HepG2 (cell line): ENCODE measurements at regions not wholly inside any gene's neighbourhood (a gene's known extent, or its start where the extent isn't known, plus 50 kb on each side); places are given as distances from the start of the nearest gene placed in this dataset.

Experiments used
- ATAC-seq: fragments of 200-7000 bp; cut with Tn5 transposase; 3 replicates; pipeline ENCODE4 v1.9.1; 2020; ENCODE audit warnings: mild to moderate bottlenecking, moderate library complexity
- BruUV-seq: library from RNA; stranded (reverse); fragments of 400-500 nt; replicated peaks from 2 replicates; lab custom pipeline; 2021; lab: Mats Ljungman, UMichigan
- CTCF ChIA-PET: fragments of 300-600 bp; formaldehyde crosslinking; extraction: SDS; loops from one replicate; lab custom pipeline; 2021; ENCODE audit warnings: low total read pairs, inconsistent platforms, low intra/inter-chr PET ratio; lab: Yijun Ruan, JAX
- POLR2A ChIA-PET: fragments of 350-600 bp; sonication (Branson Sonifier 250); formaldehyde crosslinking; loops from one replicate; lab custom pipeline; 2020; ENCODE audit warnings: antibody characterized with exemption, inconsistent platforms; lab: Yijun Ruan, JAX
- DNase-seq: peaks from one replicate; pipeline ENCODE4 v3.0.0-alpha.2; 2015; ENCODE audit warnings: low spot score
- FAIRE-seq: peaks from 3 replicates; lab custom pipeline; 2011; peaks lifted over from hg19 to GRCh38; lab: Jason Lieb, UNC
- H2AFZ ChIP-seq: one replicate; pipeline ENCODE4 v1.6.1; 2011; ENCODE audit warnings: low read length, inconsistent platforms
- H3K27ac ChIP-seq: fragments of 300-600 bp; 3 replicates; pipeline ENCODE4 v1.8.0; 2011; ENCODE audit warnings: mixed run types, mild to moderate bottlenecking, mixed read lengths, low read length, inconsistent platforms; ENCODE audit not compliant: insufficient read depth; ENCODE audit errors: extremely low read length
- H3K27me3 ChIP-seq, 2 experiments: fragments of 200-600 bp in 1 of 2; 2 replicates in 1 of 2; 3 replicates in 1 of 2; pipeline versions ENCODE4 v1.6.0 to v1.8.0; 2011; ENCODE audit warnings: low read length in 2 of 2, mild to moderate bottlenecking in 2 of 2, moderate library complexity in 2 of 2, inconsistent platforms in 1 of 2; ENCODE audit not compliant: insufficient read depth in 2 of 2, control insufficient read depth in 1 of 2
- H3K36me3 ChIP-seq, 2 experiments: fragments of 200-600 bp in 1 of 2; replicated peaks in 1 of 2; 2 replicates in 1 of 2; 3 replicates in 1 of 2; pipeline versions ENCODE4 v1.5.1 to v1.8.0; 2011; ENCODE audit warnings: low read length in 2 of 2, inconsistent platforms in 1 of 2; ENCODE audit not compliant: insufficient read depth in 2 of 2, control insufficient read depth in 1 of 2
- H3K4me1 ChIP-seq: 2 replicates; pipeline ENCODE4 v1.5.1; 2012; ENCODE audit warnings: low read length, inconsistent platforms; ENCODE audit not compliant: insufficient read depth
- H3K4me2 ChIP-seq: 2 replicates; pipeline ENCODE4 v1.6.0; 2011; ENCODE audit warnings: low read depth, low read length, inconsistent platforms
- H3K4me3 ChIP-seq, 3 experiments: fragments of 200-600 bp in 1 of 3; sonication (generic), shearing (Covaris generic) in 1 of 3; replicated peaks in 1 of 3; 2 replicates each; pipeline ENCODE4 v1.5.1; 2011 to 2016; ENCODE audit warnings: low read length in 3 of 3, inconsistent platforms in 2 of 3, low read depth in 2 of 3, mild to moderate bottlenecking in 2 of 3, control low read depth in 1 of 3, mixed read lengths in 1 of 3; ENCODE audit not compliant: insufficient read depth in 1 of 3
- H3K79me2 ChIP-seq: one replicate; pipeline ENCODE4 v1.6.1; 2011; ENCODE audit warnings: low read length, inconsistent platforms; ENCODE audit not compliant: insufficient read depth
- H3K9ac ChIP-seq: 2 replicates; pipeline ENCODE4 v1.6.0; 2011; ENCODE audit warnings: mild to moderate bottlenecking, low read depth, low read length, inconsistent platforms; ENCODE audit not compliant: insufficient read depth
- H3K9me3 ChIP-seq: 2 replicates; pipeline ENCODE4 v1.5.1; 2012; ENCODE audit warnings: mild to moderate bottlenecking, low read length
- H4K20me1 ChIP-seq: 2 replicates; pipeline ENCODE4 v1.6.0; 2011; ENCODE audit warnings: inconsistent platforms, mild to moderate bottlenecking, low read length, moderate library complexity; ENCODE audit not compliant: insufficient read depth
- ELF4 ChIP-seq: sonication (generic); formaldehyde crosslinking; IDR thresholded peaks from 2 replicates; pipeline ENCODE4 v1.5.0; 2020; ENCODE audit warnings: missing genetic modification reagents, mild to moderate bottlenecking, moderate library complexity, borderline replicate concordance
- GTF3A ChIP-seq: sonication (generic); formaldehyde crosslinking; conservative IDR thresholded peaks from 2 replicates; pipeline ENCODE4 v1.4.0; 2020; ENCODE audit warnings: mild to moderate bottlenecking, missing genetic modification reagents
- HES4 ChIP-seq: sonication (generic); formaldehyde crosslinking; IDR thresholded peaks from 2 replicates; pipeline ENCODE4 v1.9.0; 2021; ENCODE audit warnings: mild to moderate bottlenecking, missing genetic modification reagents, borderline replicate concordance
- HNF1B ChIP-seq: sonication (generic); formaldehyde crosslinking; IDR thresholded peaks from 2 replicates; pipeline ENCODE4 v1.5.1; 2020; ENCODE audit warnings: mild to moderate bottlenecking, moderate library complexity, missing genetic modification reagents
- KDM4B ChIP-seq: sonication (generic); formaldehyde crosslinking; IDR thresholded peaks from 2 replicates; pipeline ENCODE4 v1.4.0; 2020; ENCODE audit warnings: missing genetic modification reagents
- MATR3 ChIP-seq: sonication (generic); formaldehyde crosslinking; IDR thresholded peaks from 2 replicates; pipeline ENCODE4 v1.4.0; 2020; ENCODE audit warnings: missing genetic modification reagents
- MTF1 ChIP-seq: sonication (generic); formaldehyde crosslinking; IDR thresholded peaks from 2 replicates; pipeline ENCODE4 v1.5.0; 2020; ENCODE audit warnings: missing genetic modification reagents
- PAXIP1 ChIP-seq: sonication (generic); formaldehyde crosslinking; conservative IDR thresholded peaks from 2 replicates; pipeline ENCODE4 v1.4.0; 2020; ENCODE audit warnings: mild to moderate bottlenecking, missing genetic modification reagents, moderate library complexity
- RORA ChIP-seq: sonication (generic); formaldehyde crosslinking; IDR thresholded peaks from 2 replicates; pipeline ENCODE4 v1.5.0; 2020; ENCODE audit warnings: mild to moderate bottlenecking, missing genetic modification reagents, moderate library complexity
- TBX3 ChIP-seq: fragments of 450-650 bp; IDR thresholded peaks from 2 replicates; pipeline ENCODE4 v1.6.1; 2017; ENCODE audit warnings: antibody characterized with exemption, mild to moderate bottlenecking, inconsistent platforms, borderline replicate concordance
- TRIM22 ChIP-seq: fragments of 450-650 bp; IDR thresholded peaks from 2 replicates; pipeline ENCODE4 v1.6.1; 2017
- ZBTB33 ChIP-seq: sonication (generic); formaldehyde crosslinking; IDR thresholded peaks from 2 replicates; pipeline ENCODE4 v1.4.0; 2020; ENCODE audit warnings: missing genetic modification reagents
- ZNF225 ChIP-seq: sonication (generic); formaldehyde crosslinking; IDR thresholded peaks from 2 replicates; pipeline ENCODE4 v1.4.0; 2020; ENCODE audit warnings: mild to moderate bottlenecking, missing genetic modification reagents
- ZNF33A ChIP-seq: sonication (generic); formaldehyde crosslinking; IDR thresholded peaks from 2 replicates; pipeline ENCODE4 v1.5.1; 2020; ENCODE audit warnings: missing genetic modification reagents, mild to moderate bottlenecking, moderate library complexity, borderline replicate concordance
- ZNF343 ChIP-seq: sonication (generic); formaldehyde crosslinking; IDR thresholded peaks from 2 replicates; pipeline ENCODE4 v1.4.0; 2020; ENCODE audit warnings: mild to moderate bottlenecking, missing genetic modification reagents
- ZNF451 ChIP-seq: sonication (generic); formaldehyde crosslinking; IDR thresholded peaks from 2 replicates; pipeline ENCODE4 v1.5.0; 2020; ENCODE audit warnings: mild to moderate bottlenecking, missing genetic modification reagents
- ZNF703 ChIP-seq: sonication (generic); formaldehyde crosslinking; IDR thresholded peaks from 2 replicates; pipeline ENCODE4 v1.5.1; 2020; ENCODE audit warnings: missing genetic modification reagents, mild to moderate bottlenecking, moderate library complexity, borderline replicate concordance
- WGBS: methylation state at CpG from one replicate; pipeline ENCODE4 v1.1.6; 2017; ENCODE audit warnings: low lambda C conversion rate; 5-methylcytosine and 5-hydroxymethylcytosine counted together
- in situ Hi-C: cut with HindIII; loops from 2 replicates; pipeline ENCODE4 v1.10.0; 2017; ENCODE audit warnings: low pct_unique_long_range_greater_than_20kb; ENCODE audit not compliant: extremely low pct_ligation_motif_present
- intact Hi-C: fragments of 100-400 bp; cut with micrococcal nuclease; formaldehyde crosslinking; loops from one replicate; pipeline ENCODE4 v1.10.0; 2022; ENCODE audit not compliant: unreplicated experiment

- in situ Hi-C loops (no loop called here), intact Hi-C loops (loop anchor here (5.0 kb wide), 1 partner anchor 175 kb away; no protein-coding TSS in a partner anchor)
- 0 out of 2 replicates have a peak, but pooled peaks cover 3% of the 10 kb centered on the region for H3K9me3 ChIP-seq
- DNase-seq (no peak), FAIRE-seq (no peak), ATAC-seq (no peak)
- CTCF ChIA-PET: no interaction called here
- H3K27me3 ChIP-seq: peaks cover 2 to 7% of the 10 kb centered on the region in 2 experiments; a peak in 2 of 5 replicates
- BruUV-seq: no TSS peak
- no peak overlapping the region for H3K9ac ChIP-seq
- H3K4me1 ChIP-seq: no peaks in the 10 kb centered on the region
- no peak overlapping the region for H2AFZ ChIP-seq
- H3K79me2 ChIP-seq: no peaks in the 10 kb centered on the region
- POLR2A ChIA-PET: no interaction called here
- H4K20me1 ChIP-seq: no peaks in the 10 kb centered on the region
- H3K4me2 ChIP-seq: no peak overlapping the region
- H3K4me3 ChIP-seq: no peak overlapping the region
- H3K36me3 ChIP-seq: no peaks in the 10 kb centered on the region
- H3K27ac ChIP-seq: no peak overlapping the region
- WGBS: 16% methylated on average over 4 of the region's 6 CpGs
- TF ChIP-seq MTF1 (CRISPR knock-in tag): no peak
- TF ChIP-seq ELF4 (CRISPR knock-in tag): no peak
- TF ChIP-seq ZNF225 (CRISPR knock-in tag): no peak
- no peak for TF ChIP-seq RORA (CRISPR knock-in tag)
- no peak for TF ChIP-seq PAXIP1 (CRISPR knock-in tag)
- no peak for TF ChIP-seq GTF3A (CRISPR knock-in tag)
- TF ChIP-seq ZNF703 (CRISPR knock-in tag): no peak
- TF ChIP-seq ZNF343 (CRISPR knock-in tag): no peak
- TF ChIP-seq HNF1B (CRISPR knock-in tag): no peak
- no peak for TF ChIP-seq ZBTB33 (CRISPR knock-in tag)
- TF ChIP-seq TBX3: no peak
- no peak for TF ChIP-seq ZNF33A (CRISPR knock-in tag)
- TF ChIP-seq MATR3 (CRISPR knock-in tag): no peak
- TF ChIP-seq HES4: no peak
- no peak for TF ChIP-seq ZNF451 (CRISPR knock-in tag)
- TF ChIP-seq KDM4B (CRISPR knock-in tag): no peak
- no peak for TF ChIP-seq TRIM22
These were observed 69.3 kb upstream of the STC2 start for GRCh38 chr5:173397516-173397915.
